Keratinocyte (primary cell): ENCODE measurements at regions not wholly inside any gene's neighbourhood (a gene's known extent, or its start where the extent isn't known, plus 50 kb on each side); places are given as distances from the start of the nearest gene placed in this dataset.

Experiments used
- CTCF ChIP-seq, 3 experiments: IDR thresholded peaks in 1 of 3; conservative IDR thresholded peaks in 1 of 3; optimal IDR thresholded peaks in 1 of 3; 2 replicates in 2 of 3; 3 replicates in 1 of 3; pipeline versions ENCODE3 to v1.5.1; 2011; ENCODE audit warnings: low read length in 3 of 3, mild to moderate bottlenecking in 3 of 3, moderate library complexity in 2 of 3, control low read depth in 1 of 3, inconsistent platforms in 1 of 3; ENCODE audit not compliant: insufficient read depth in 2 of 3; ENCODE audit errors: extremely low read depth in 1 of 3
- EZH2 ChIP-seq: IDR thresholded peaks from one replicate; pipeline ENCODE4 v1.6.1; 2012; ENCODE audit warnings: inconsistent platforms, mild to moderate bottlenecking, low read length, moderate library complexity

GRCh38 chr18:67854340-67854739, 337.8 kb upstream of the DSEL start:
- no peak for TF ChIP-seq CTCF (optimal IDR thresholded peaks at IDR 0.05 in 1 of 3, IDR thresholded peaks at IDR 0.05 in 1 of 3, conservative IDR thresholded peaks at IDR 0.05 in 1 of 3; ENCODE audit: extremely low read depth in 1 of 3, insufficient read depth in 2 of 3, low read length in 3 of 3)
- no peak for TF ChIP-seq EZH2
